ENCODE measurements at regions not wholly inside any gene's neighbourhood (a gene's known extent, or its start where the extent isn't known, plus 50 kb on each side); places are given as distances from the start of the nearest gene placed in this dataset.

DNA sequence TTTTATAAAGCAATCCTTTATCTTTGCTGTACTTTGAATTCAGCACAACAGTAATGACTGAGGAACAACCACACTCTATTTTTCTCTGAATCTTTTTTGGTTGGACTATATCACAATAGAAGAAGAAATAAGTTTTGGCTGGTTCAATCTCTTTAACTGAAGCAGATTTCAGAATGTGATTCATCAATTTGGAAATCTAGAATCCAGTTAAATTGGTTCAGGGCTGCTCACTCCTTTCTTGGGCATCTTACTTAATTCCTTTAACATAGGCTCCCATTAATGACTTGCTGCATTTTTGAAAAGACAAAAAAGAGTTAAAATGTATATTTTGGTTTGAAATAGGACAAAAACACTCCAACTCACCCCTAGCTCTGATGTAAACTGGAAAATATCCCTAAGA, 688.3 kb upstream of the NECTIN3 start:
- no peaks in the 10 kb centered on the region for H3K79me2 ChIP-seq (ENCODE audit: low read length)

DNA sequence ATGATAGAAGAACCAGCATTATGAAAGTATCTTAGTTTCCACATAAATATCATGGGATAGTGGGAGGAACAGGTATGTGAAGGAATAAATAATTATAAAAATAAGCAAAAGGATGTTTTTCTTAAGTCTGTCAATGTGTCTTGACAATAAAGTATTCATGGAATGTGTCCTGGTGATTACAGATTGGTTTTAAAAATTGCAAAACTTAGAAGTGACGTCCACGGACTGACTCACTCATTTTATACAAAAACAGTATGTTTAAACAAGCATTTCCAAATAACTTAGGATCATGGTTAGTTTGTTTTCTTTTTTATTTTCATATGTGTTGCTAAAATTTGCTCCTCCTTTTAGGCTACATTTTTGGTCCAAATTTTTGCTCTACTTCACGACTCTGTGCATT, 687.0 kb upstream of the NECTIN3 start:
- DNase-seq (peak; percentile 81), ATAC-seq (peak; percentile 89)
- Histone ChIP-seq H3K79me2 (ENCODE audit: low read length) (no peaks in the 10 kb centered on the region), H3K9me3 (ENCODE audit: low read length) (no peaks in the 10 kb centered on the region), H3F3A (ENCODE audit: low read length, unreplicated experiment) (no peaks in the 10 kb centered on the region), H3K27me3 (ENCODE audit: low read length) (no peaks in the 10 kb centered on the region), H3K9ac (ENCODE audit: low read length) (no peak overlapping the region), H3K4me3 (ENCODE audit: low read length) (no peak overlapping the region), H3K4me2 (ENCODE audit: low read length) (peak overlapping the region; percentile 21; the same call in 1 of the 2 replicates), H3K4me1 (ENCODE audit: insufficient read depth, low read length) (peaks cover 8% of the 10 kb centered on the region), H4K20me1 (ENCODE audit: low read length) (no peaks in the 10 kb centered on the region), H3K36me3 (ENCODE audit: low read depth, low read length) (no peaks in the 10 kb centered on the region), H2AFZ (ENCODE audit: low read length) (no peak overlapping the region), H3K9me2 (replicated peaks; ENCODE audit: low read length) (no peaks in the 10 kb centered on the region), H3K27ac (ENCODE audit: low read length) (no peak overlapping the region; the same call in 1 of the 2 replicates)
- POLR2A ChIA-PET (ENCODE audit: unreplicated experiment) = no interaction called here
- BruUV-seq (replicated peaks) = no TSS peak
- intact Hi-C loops (cut with micrococcal nuclease) = loop anchor here (2.0 to 10.0 kb wide), 3 partner anchors 30 to 410 kb away; no protein-coding TSS in a partner anchor
- CTCF ChIA-PET = no interaction called here
- TF ChIP-seq, protein P1, sequence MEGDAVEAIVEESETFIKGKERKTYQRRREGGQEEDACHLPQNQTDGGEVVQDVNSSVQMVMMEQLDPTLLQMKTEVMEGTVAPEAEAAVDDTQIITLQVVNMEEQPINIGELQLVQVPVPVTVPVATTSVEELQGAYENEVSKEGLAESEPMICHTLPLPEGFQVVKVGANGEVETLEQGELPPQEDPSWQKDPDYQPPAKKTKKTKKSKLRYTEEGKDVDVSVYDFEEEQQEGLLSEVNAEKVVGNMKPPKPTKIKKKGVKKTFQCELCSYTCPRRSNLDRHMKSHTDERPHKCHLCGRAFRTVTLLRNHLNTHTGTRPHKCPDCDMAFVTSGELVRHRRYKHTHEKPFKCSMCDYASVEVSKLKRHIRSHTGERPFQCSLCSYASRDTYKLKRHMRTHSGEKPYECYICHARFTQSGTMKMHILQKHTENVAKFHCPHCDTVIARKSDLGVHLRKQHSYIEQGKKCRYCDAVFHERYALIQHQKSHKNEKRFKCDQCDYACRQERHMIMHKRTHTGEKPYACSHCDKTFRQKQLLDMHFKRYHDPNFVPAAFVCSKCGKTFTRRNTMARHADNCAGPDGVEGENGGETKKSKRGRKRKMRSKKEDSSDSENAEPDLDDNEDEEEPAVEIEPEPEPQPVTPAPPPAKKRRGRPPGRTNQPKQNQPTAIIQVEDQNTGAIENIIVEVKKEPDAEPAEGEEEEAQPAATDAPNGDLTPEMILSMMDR (conservative IDR thresholded peaks at IDR 0.05; ENCODE audit: low read depth, low read length) = no peak
- no peak for TF ChIP-seq EZH2phosphoT487 (IDR thresholded peaks at IDR 0.05; ENCODE audit: borderline replicate concordance, low read length)
- TF ChIP-seq EZH2 (IDR thresholded peaks at IDR 0.05; ENCODE audit: low read length, unreplicated experiment) = no peak

More for the DNA sequence above, 688.3 kb upstream of the NECTIN3 start:
- DNase-seq (no peak), ATAC-seq (no peak)
- Histone ChIP-seq H3K9me2 (replicated peaks; ENCODE audit: low read length) (no peaks in the 10 kb centered on the region), H3K27me3 (ENCODE audit: low read length) (no peaks in the 10 kb centered on the region), H3K9ac (ENCODE audit: low read length) (no peak overlapping the region), H3K27ac (ENCODE audit: low read length) (no peak overlapping the region), H3F3A (ENCODE audit: low read length, unreplicated experiment) (no peaks in the 10 kb centered on the region), H3K4me3 (ENCODE audit: low read length) (no peak overlapping the region), H2AFZ (ENCODE audit: low read length) (no peak overlapping the region), H3K4me2 (ENCODE audit: low read length) (no peak overlapping the region), H4K20me1 (ENCODE audit: low read length) (no peaks in the 10 kb centered on the region), H3K9me3 (ENCODE audit: low read length) (no peaks in the 10 kb centered on the region), H3K36me3 (ENCODE audit: low read depth, low read length) (no peaks in the 10 kb centered on the region), H3K4me1 (ENCODE audit: insufficient read depth, low read length) (peaks cover 8% of the 10 kb centered on the region)
- intact Hi-C loops (cut with micrococcal nuclease) = loop anchor here (5.0 to 10.0 kb wide), 2 partner anchors 194 to 411 kb away; no protein-coding TSS in a partner anchor
- no TSS peak for BruUV-seq (replicated peaks)
- POLR2A ChIA-PET (ENCODE audit: unreplicated experiment) = no interaction called here
- TF ChIP-seq, protein P1 (conservative IDR thresholded peaks at IDR 0.05; ENCODE audit: low read depth, low read length) = no peak
- TF ChIP-seq EZH2phosphoT487 (IDR thresholded peaks at IDR 0.05; ENCODE audit: borderline replicate concordance, low read length) (no peak), EZH2 (IDR thresholded peaks at IDR 0.05; ENCODE audit: low read length, unreplicated experiment) (no peak)
- CTCF ChIA-PET = no interaction called here

DNA sequence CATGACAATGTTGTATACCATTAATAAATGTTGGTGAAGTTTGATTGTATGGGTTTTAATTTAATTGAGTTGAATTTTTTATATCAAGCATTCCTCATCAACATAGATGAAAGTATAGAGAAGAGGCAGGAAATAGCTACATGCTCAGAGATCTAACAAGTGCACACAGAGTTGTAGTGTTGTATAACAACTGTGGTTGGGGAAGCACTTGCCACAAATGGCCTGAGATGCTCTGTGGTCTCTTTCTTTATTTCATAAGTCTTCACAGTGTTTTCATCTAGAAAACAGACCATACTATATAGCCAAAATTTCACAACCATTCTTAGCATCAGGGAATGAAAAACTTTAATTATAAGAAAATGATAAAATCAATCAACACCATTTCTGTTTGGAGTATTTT, 682.6 kb upstream of the NECTIN3 start:
- H2AFZ ChIP-seq (ENCODE audit: low read length) = no peak overlapping the region
- H3K9me2 ChIP-seq (replicated peaks; ENCODE audit: low read length) = no peaks in the 10 kb centered on the region
- intact Hi-C loops (cut with micrococcal nuclease) = loop anchor here (10.0 kb wide), 1 partner anchor 406 kb away; no protein-coding TSS in a partner anchor
- no peak for DNase-seq
- no peak overlapping the region for H3K27ac ChIP-seq (ENCODE audit: low read length)
- H3K4me3 ChIP-seq (ENCODE audit: low read length) = no peak overlapping the region
- ChIA-PET POLR2A (ENCODE audit: unreplicated experiment) (no interaction called here), CTCF (interaction anchor here (0.7 kb wide), 1 partner anchor 1200 kb away, joined by 3 read pairs; no protein-coding TSS in a partner anchor)
- H4K20me1 ChIP-seq (ENCODE audit: low read length) = no peaks in the 10 kb centered on the region
- TF ChIP-seq EZH2phosphoT487 (IDR thresholded peaks at IDR 0.05; ENCODE audit: borderline replicate concordance, low read length) = no peak
- no peak for TF ChIP-seq EZH2 (IDR thresholded peaks at IDR 0.05; ENCODE audit: low read length, unreplicated experiment)
- H3K4me1 ChIP-seq (ENCODE audit: insufficient read depth, low read length) = peaks cover 8% of the 10 kb centered on the region
- no peaks in the 10 kb centered on the region for H3K36me3 ChIP-seq (ENCODE audit: low read depth, low read length)
- no TSS peak for BruUV-seq (replicated peaks)
- H3K9ac ChIP-seq (ENCODE audit: low read length) = no peak overlapping the region
- no peaks in the 10 kb centered on the region for H3K27me3 ChIP-seq (ENCODE audit: low read length)
- no peak overlapping the region for H3K4me2 ChIP-seq (ENCODE audit: low read length)
- no peaks in the 10 kb centered on the region for H3F3A ChIP-seq (ENCODE audit: low read length, unreplicated experiment)
- ATAC-seq = no peak
- H3K79me2 ChIP-seq (ENCODE audit: low read length) = no peaks in the 10 kb centered on the region
- no peaks in the 10 kb centered on the region for H3K9me3 ChIP-seq (ENCODE audit: low read length)

Data from PC-3 (cell line).